Loucy (cell line): ENCODE measurements at regions not wholly inside any gene's neighbourhood (a gene's known extent, or its start where the extent isn't known, plus 50 kb on each side); places are given as distances from the start of the nearest gene placed in this dataset.

Source experiments
- H2AFZ ChIP-seq: fragments of 200-600 bp; sonication (generic); 2 replicates; pipeline ENCODE4 v1.6.0; 2016; ENCODE audit warnings: antibody characterized with exemption, mild to moderate bottlenecking, low read length, moderate library complexity
- H3F3A ChIP-seq: fragments of 200-600 bp; 2 replicates; pipeline ENCODE4 v1.6.0; 2016; ENCODE audit warnings: antibody characterized with exemption, low read depth, mild to moderate bottlenecking
- H3K27me3 ChIP-seq: fragments of 200-600 bp; sonication (generic); 2 replicates; pipeline ENCODE4 v1.6.1; 2014; ENCODE audit warnings: low read length, mild to moderate bottlenecking; ENCODE audit not compliant: insufficient read depth, poor library complexity, severe bottlenecking
- H3K36me3 ChIP-seq: fragments of 200-600 bp; sonication (generic); 2 replicates; pipeline ENCODE4 v1.6.1; 2016; ENCODE audit warnings: low read length; ENCODE audit not compliant: insufficient read depth
- H3K4me1 ChIP-seq: fragments of 200-600 bp; sonication (generic); 2 replicates; pipeline ENCODE4 v1.5.1; 2014; ENCODE audit warnings: low read length, mild to moderate bottlenecking; ENCODE audit not compliant: insufficient read depth, poor library complexity, severe bottlenecking
- H3K4me2 ChIP-seq: fragments of 200-600 bp; sonication (generic); 2 replicates; pipeline ENCODE4 v1.6.0; 2014; ENCODE audit warnings: antibody characterized with exemption, low read length, low read depth, mild to moderate bottlenecking; ENCODE audit not compliant: poor library complexity, severe bottlenecking
- H3K4me3 ChIP-seq: fragments of 200-600 bp; sonication (generic); 2 replicates; pipeline ENCODE4 v1.5.1; 2014; ENCODE audit warnings: low read length, mild to moderate bottlenecking, mixed read lengths; ENCODE audit not compliant: poor library complexity, severe bottlenecking
- H3K79me2 ChIP-seq: fragments of 200-600 bp; sonication (generic); 2 replicates; pipeline ENCODE4 v1.6.1; 2014; ENCODE audit warnings: low read length; ENCODE audit not compliant: insufficient read depth
- H3K9ac ChIP-seq: fragments of 200-600 bp; sonication (generic); 2 replicates; pipeline ENCODE4 v1.6.0; 2014; ENCODE audit warnings: mild to moderate bottlenecking, low read depth, low read length, moderate library complexity; ENCODE audit not compliant: poor library complexity, severe bottlenecking
- H3K9me2 ChIP-seq: fragments of 200-600 bp; sonication (generic); replicated peaks from 2 replicates; pipeline ENCODE4 v1.6.1; 2016; ENCODE audit warnings: low read depth, low read length, mixed read lengths
- H3K9me3 ChIP-seq: fragments of 200-600 bp; sonication (generic); 2 replicates; pipeline ENCODE4 v1.6.1; 2014; ENCODE audit warnings: mild to moderate bottlenecking, antibody characterized with exemption, low read length, low read depth; ENCODE audit not compliant: insufficient read depth
- H4K20me1 ChIP-seq: fragments of 200-600 bp; sonication (generic); 2 replicates; pipeline ENCODE4 v1.6.0; 2014; ENCODE audit warnings: antibody characterized with exemption, low read length, mild to moderate bottlenecking; ENCODE audit not compliant: insufficient read depth, poor library complexity, severe bottlenecking
- EZH2phosphoT487 ChIP-seq: fragments of 200-600 bp; IDR thresholded peaks from 2 replicates; pipeline ENCODE4 v1.6.1; 2018; ENCODE audit warnings: antibody characterized with exemption, mild to moderate bottlenecking, moderate library complexity, borderline replicate concordance
- TF ChIP-seq, protein P1 (sequence below): fragments of 200-600 bp; sonication (generic); conservative IDR thresholded peaks from 2 replicates; pipeline ENCODE4 v1.5.1; 2014; ENCODE audit warnings: mild to moderate bottlenecking, antibody characterized with exemption, low read length

DNA sequence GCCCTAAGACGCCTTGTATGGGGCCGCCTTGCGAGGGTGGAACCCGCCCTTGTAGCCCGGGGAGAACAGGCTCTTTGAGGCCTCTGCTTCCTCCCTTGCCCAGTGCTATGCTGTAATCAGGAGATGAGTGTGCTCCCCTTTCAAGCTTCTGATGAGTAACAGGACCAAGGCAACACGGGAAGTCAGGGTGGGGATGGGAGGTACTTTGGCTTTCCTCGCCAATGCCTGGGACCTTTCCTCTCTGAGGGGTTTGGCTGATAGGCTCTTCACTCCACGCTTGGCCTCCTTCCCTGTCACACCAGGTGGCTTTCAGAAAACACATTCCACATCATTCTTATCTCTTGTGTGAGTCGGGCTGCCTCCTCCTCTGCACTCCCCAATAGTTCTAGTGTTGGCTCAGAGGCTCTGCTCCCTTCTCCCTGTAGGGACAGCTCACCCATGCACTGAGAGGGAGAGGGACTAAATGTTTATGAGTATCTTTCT, 223.7 kb upstream of the TRIB2 start:
- Histone ChIP-seq H3K9me3 (no peaks in the 10 kb centered on the region), H3K9me2 (no peaks in the 10 kb centered on the region), H3K4me2 (no peak overlapping the region), H4K20me1 (no peaks in the 10 kb centered on the region), H3K9ac (no peak overlapping the region), H3F3A (no peaks in the 10 kb centered on the region), H2AFZ (no peak overlapping the region), H3K4me3 (no peak overlapping the region), H3K27me3 (no peaks in the 10 kb centered on the region), H3K36me3 (no peaks in the 10 kb centered on the region), H3K79me2 (no peaks in the 10 kb centered on the region), H3K4me1 (peaks cover 29% of the 10 kb centered on the region)
- TF ChIP-seq EZH2phosphoT487, result no peak
- TF ChIP-seq, protein P1, sequence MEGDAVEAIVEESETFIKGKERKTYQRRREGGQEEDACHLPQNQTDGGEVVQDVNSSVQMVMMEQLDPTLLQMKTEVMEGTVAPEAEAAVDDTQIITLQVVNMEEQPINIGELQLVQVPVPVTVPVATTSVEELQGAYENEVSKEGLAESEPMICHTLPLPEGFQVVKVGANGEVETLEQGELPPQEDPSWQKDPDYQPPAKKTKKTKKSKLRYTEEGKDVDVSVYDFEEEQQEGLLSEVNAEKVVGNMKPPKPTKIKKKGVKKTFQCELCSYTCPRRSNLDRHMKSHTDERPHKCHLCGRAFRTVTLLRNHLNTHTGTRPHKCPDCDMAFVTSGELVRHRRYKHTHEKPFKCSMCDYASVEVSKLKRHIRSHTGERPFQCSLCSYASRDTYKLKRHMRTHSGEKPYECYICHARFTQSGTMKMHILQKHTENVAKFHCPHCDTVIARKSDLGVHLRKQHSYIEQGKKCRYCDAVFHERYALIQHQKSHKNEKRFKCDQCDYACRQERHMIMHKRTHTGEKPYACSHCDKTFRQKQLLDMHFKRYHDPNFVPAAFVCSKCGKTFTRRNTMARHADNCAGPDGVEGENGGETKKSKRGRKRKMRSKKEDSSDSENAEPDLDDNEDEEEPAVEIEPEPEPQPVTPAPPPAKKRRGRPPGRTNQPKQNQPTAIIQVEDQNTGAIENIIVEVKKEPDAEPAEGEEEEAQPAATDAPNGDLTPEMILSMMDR, result no peak

- H3K9ac ChIP-seq, result no peak overlapping the region
- no peak overlapping the region for H3K4me3 ChIP-seq
- no peaks in the 10 kb centered on the region for H3K9me2 ChIP-seq
- H3K4me2 ChIP-seq, result no peak overlapping the region
- peaks cover 42% of the 10 kb centered on the region for H3K4me1 ChIP-seq
- no peaks in the 10 kb centered on the region for H3K79me2 ChIP-seq
- no peaks in the 10 kb centered on the region for H3K9me3 ChIP-seq
- no peak overlapping the region for H2AFZ ChIP-seq
- TF ChIP-seq, protein P1, result no peak
- no peak for TF ChIP-seq EZH2phosphoT487
- no peaks in the 10 kb centered on the region for H3K36me3 ChIP-seq
- H3F3A ChIP-seq, result no peaks in the 10 kb centered on the region
- no peaks in the 10 kb centered on the region for H3K27me3 ChIP-seq
- H4K20me1 ChIP-seq, result no peaks in the 10 kb centered on the region
These were observed 221.4 kb upstream of the TRIB2 start for GRCh38 chr2:12495247-12495868.

- H3K9ac ChIP-seq, result no peak overlapping the region
- H3K9me3 ChIP-seq, result no peaks in the 10 kb centered on the region
- no peaks in the 10 kb centered on the region for H3K9me2 ChIP-seq
- no peaks in the 10 kb centered on the region for H3K36me3 ChIP-seq
- no peak overlapping the region for H2AFZ ChIP-seq
- no peak overlapping the region for H3K4me3 ChIP-seq
- H3K4me1 ChIP-seq, result peaks cover 63% of the 10 kb centered on the region
- no peaks in the 10 kb centered on the region for H4K20me1 ChIP-seq
- no peak for TF ChIP-seq EZH2phosphoT487
- TF ChIP-seq, protein P1, result 0 out of 2 replicates have a peak, but pooled peaks have one; percentile 15
- no peak overlapping the region for H3K4me2 ChIP-seq
- H3K79me2 ChIP-seq, result no peaks in the 10 kb centered on the region
- H3K27me3 ChIP-seq, result no peaks in the 10 kb centered on the region
- H3F3A ChIP-seq, result no peaks in the 10 kb centered on the region
These were observed 218.4 kb upstream of the TRIB2 start for GRCh38 chr2:12498286-12498685.
